B cell (primary cell): ENCODE measurements at regions not wholly inside any gene's neighbourhood (a gene's known extent, or its start where the extent isn't known, plus 50 kb on each side); places are given as distances from the start of the nearest gene placed in this dataset.

Source experiments
- ATAC-seq: fragments of 200-7000 bp; cut with Tn5 transposase; one replicate; pipeline ENCODE4 v1.10.0; 2021; ENCODE audit warnings: low read depth, mild to moderate bottlenecking, moderate number of reproducible peaks, moderate library complexity
- CTCF ChIA-PET: fragments of 350-600 bp; sonication (Branson Sonifier 250); formaldehyde crosslinking; loops from one replicate; lab custom pipeline; 2021; ENCODE audit warnings: antibody characterized with exemption, inconsistent platforms; lab: Charles Lee
- POLR2A ChIA-PET: fragments of 350-600 bp; sonication (Branson Sonifier 250); formaldehyde crosslinking; loops from one replicate; lab custom pipeline; 2021; ENCODE audit warnings: antibody characterized with exemption; lab: Charles Lee
- DNase-seq: peaks from one replicate; pipeline ENCODE4 v3.0.0; 2013
- H2AFZ ChIP-seq: 2 replicates; pipeline ENCODE4 v1.6.1; 2012; ENCODE audit warnings: mild to moderate bottlenecking, low read depth, low read length; ENCODE audit not compliant: insufficient read depth, poor library complexity, severe bottlenecking
- H3K27ac ChIP-seq, 2 donors: 1 replicate in 1 of 2; 2 replicates in 1 of 2; pipeline ENCODE4 v1.5.1; 2012 to 2013; ENCODE audit warnings: low read length in 2 of 2, mild to moderate bottlenecking in 2 of 2, moderate library complexity in 1 of 2
- H3K27me3 ChIP-seq, 4 experiments: fragments of 200-600 bp in 1 of 4; sonication (generic) in 1 of 4; replicated peaks in 1 of 4; 1 replicate in 2 of 4; 2 replicates in 2 of 4; pipeline versions ENCODE4 v1.6.1 to v1.7.0; 2013 to 2016; ENCODE audit warnings: low read length in 3 of 4, mild to moderate bottlenecking in 2 of 4, mixed read lengths in 1 of 4, moderate library complexity in 1 of 4; ENCODE audit not compliant: insufficient read depth in 4 of 4, control insufficient read depth in 3 of 4; ENCODE audit errors: control extremely low read depth in 1 of 4
- H3K36me3 ChIP-seq, 2 experiments: replicated peaks in 1 of 2; 1 replicate in 1 of 2; 2 replicates in 1 of 2; pipeline versions ENCODE4 v1.6.1 to v1.7.1; 2013; ENCODE audit warnings: low read length in 1 of 2; ENCODE audit not compliant: insufficient read depth in 2 of 2, control insufficient read depth in 1 of 2; ENCODE audit errors: control extremely low read depth in 1 of 2, extremely low read depth in 1 of 2
- H3K4me1 ChIP-seq, 2 donors: fragments of 200-600 bp in 1 of 2; sonication (generic) in 1 of 2; 1 replicate in 1 of 2; 2 replicates in 1 of 2; pipeline versions ENCODE4 v1.5.1 to v1.6.1; 2013 to 2017; ENCODE audit warnings: low read length in 2 of 2; ENCODE audit not compliant: control insufficient read depth in 2 of 2, insufficient read depth in 2 of 2
- H3K4me2 ChIP-seq: replicated peaks from 2 replicates; pipeline ENCODE3; 2012; ENCODE audit warnings: mild to moderate bottlenecking, low read depth, low read length; ENCODE audit not compliant: poor library complexity, severe bottlenecking
- H3K4me3 ChIP-seq, 5 experiments: fragments of 200-600 bp in 1 of 5; sonication (generic) in 1 of 5; 1 replicate in 3 of 5; 2 replicates in 2 of 5; pipeline versions ENCODE4 v1.5.1 to v1.7.0; 2011 to 2016; ENCODE audit warnings: low read length in 4 of 5, mild to moderate bottlenecking in 4 of 5, low read depth in 2 of 5, control low read depth in 1 of 5, moderate library complexity in 1 of 5; ENCODE audit not compliant: insufficient read depth in 1 of 5; ENCODE audit errors: control extremely low read depth in 1 of 5, extremely low read depth in 1 of 5
- H3K79me2 ChIP-seq: fragments of 200-600 bp; sonication (generic); one replicate; pipeline ENCODE4 v1.6.0; 2016; ENCODE audit warnings: low read length; ENCODE audit not compliant: control insufficient read depth, insufficient read depth
- H3K9ac ChIP-seq: fragments of 200-600 bp; sonication (generic); 2 replicates; pipeline ENCODE4 v1.6.1; 2017; ENCODE audit warnings: mild to moderate bottlenecking, low read length, moderate library complexity
- H3K9me3 ChIP-seq, 3 donors: one replicate each; pipeline versions ENCODE4 v1.6.1 to v1.7.1; 2013; ENCODE audit warnings: low read length in 2 of 3; ENCODE audit not compliant: control insufficient read depth in 2 of 3, insufficient read depth in 1 of 3; ENCODE audit errors: control extremely low read depth in 1 of 3
- H4K20me1 ChIP-seq: 2 replicates; pipeline ENCODE4 v1.6.0; 2012; ENCODE audit warnings: mild to moderate bottlenecking, low read length; ENCODE audit not compliant: insufficient read depth, control insufficient read depth, poor library complexity, severe bottlenecking
- H3K27ac Mint-ChIP-seq: one replicate; pipeline ENCODE4 v1.8.0; 2021; ENCODE audit warnings: mixed read lengths
- H3K27me3 Mint-ChIP-seq: one replicate; pipeline ENCODE4 v1.8.0; 2021; ENCODE audit warnings: mixed read lengths
- H3K4me1 Mint-ChIP-seq: one replicate; pipeline ENCODE4 v1.8.0; 2021; ENCODE audit warnings: mixed read lengths
- H3K4me3 Mint-ChIP-seq: one replicate; pipeline ENCODE4 v1.8.0; 2021; ENCODE audit warnings: mixed read lengths
- H3K9me3 Mint-ChIP-seq: one replicate; pipeline ENCODE4 v1.8.0; 2022; ENCODE audit warnings: mixed read lengths; ENCODE audit not compliant: insufficient read depth
- EZH2 ChIP-seq: IDR thresholded peaks from 2 replicates; pipeline ENCODE4 v1.6.1; 2012; ENCODE audit warnings: borderline replicate concordance, low read depth, mild to moderate bottlenecking, moderate library complexity, low read length; ENCODE audit not compliant: insufficient read depth, poor library complexity, severe bottlenecking
- WGBS: methylation state at CpG from one replicate; pipeline ENCODE4 v1.1.5; 2013; ENCODE audit warnings: missing lambda C conversion rate; ENCODE audit not compliant: insufficient coverage; 5-methylcytosine and 5-hydroxymethylcytosine counted together
- intact Hi-C: fragments of 100-400 bp; cut with micrococcal nuclease; formaldehyde crosslinking; loops from one replicate; pipeline ENCODE4 v1.10.0; 2022
- TF ChIP-seq, protein P1 (sequence below): fragments of 200-600 bp; IDR thresholded peaks from one replicate; pipeline ENCODE4 v1.8.0; 2022; ENCODE audit warnings: antibody characterized with exemption, mild to moderate bottlenecking

GRCh38 chr16:51271156-51271701 is 120.2 kb upstream of the SALL1 start:
- intact Hi-C loops = no loop called here
- no peak overlapping the region for H3K27ac Mint-ChIP-seq

DNA sequence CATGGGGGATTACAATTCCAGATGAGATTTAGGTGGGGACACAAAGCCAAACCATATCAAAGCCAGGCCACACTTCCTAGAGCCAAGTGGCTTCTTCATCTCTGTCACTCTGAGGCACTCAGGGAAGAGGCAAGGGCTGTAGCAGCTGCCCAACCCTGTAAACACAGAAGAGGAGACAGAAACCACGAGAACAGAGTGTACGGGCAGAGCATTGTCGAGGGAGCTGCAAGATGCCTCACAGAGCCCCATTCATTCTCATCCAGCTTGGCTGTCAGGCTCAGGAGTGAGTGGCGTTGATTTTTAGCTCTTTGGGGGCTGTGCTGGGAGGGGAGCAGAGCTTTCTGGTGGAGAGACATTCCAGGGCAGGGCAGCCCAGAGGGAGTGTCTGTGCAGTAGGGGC is 117.2 kb upstream of the SALL1 start:
- intact Hi-C loops = no loop called here
- H2AFZ ChIP-seq = no peak overlapping the region
- CTCF ChIA-PET = no interaction called here
- no peaks in the 10 kb centered on the region for H4K20me1 ChIP-seq
- no peaks in the 10 kb centered on the region for H3K27me3 ChIP-seq
- H3K36me3 ChIP-seq = no peaks in the 10 kb centered on the region
- H3K9ac ChIP-seq = no peak overlapping the region
- H3K4me1 Mint-ChIP-seq = no peaks in the 10 kb centered on the region
- ATAC-seq = no peak
- POLR2A ChIA-PET = no interaction called here
- no peak overlapping the region for H3K27ac Mint-ChIP-seq
- no peaks in the 10 kb centered on the region for H3K79me2 ChIP-seq
- peaks cover 14% of the 10 kb centered on the region for H3K9me3 Mint-ChIP-seq
- no peak overlapping the region for H3K4me3 ChIP-seq
- no peaks in the 10 kb centered on the region for H3K27me3 Mint-ChIP-seq
- no peak overlapping the region for H3K4me2 ChIP-seq
- 59% methylated on average over 3 of the region's 4 CpGs for WGBS
- no peak overlapping the region for H3K27ac ChIP-seq
- no peak for DNase-seq
- no peak for TF ChIP-seq EZH2
- TF ChIP-seq, protein P1, sequence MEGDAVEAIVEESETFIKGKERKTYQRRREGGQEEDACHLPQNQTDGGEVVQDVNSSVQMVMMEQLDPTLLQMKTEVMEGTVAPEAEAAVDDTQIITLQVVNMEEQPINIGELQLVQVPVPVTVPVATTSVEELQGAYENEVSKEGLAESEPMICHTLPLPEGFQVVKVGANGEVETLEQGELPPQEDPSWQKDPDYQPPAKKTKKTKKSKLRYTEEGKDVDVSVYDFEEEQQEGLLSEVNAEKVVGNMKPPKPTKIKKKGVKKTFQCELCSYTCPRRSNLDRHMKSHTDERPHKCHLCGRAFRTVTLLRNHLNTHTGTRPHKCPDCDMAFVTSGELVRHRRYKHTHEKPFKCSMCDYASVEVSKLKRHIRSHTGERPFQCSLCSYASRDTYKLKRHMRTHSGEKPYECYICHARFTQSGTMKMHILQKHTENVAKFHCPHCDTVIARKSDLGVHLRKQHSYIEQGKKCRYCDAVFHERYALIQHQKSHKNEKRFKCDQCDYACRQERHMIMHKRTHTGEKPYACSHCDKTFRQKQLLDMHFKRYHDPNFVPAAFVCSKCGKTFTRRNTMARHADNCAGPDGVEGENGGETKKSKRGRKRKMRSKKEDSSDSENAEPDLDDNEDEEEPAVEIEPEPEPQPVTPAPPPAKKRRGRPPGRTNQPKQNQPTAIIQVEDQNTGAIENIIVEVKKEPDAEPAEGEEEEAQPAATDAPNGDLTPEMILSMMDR = no peak
- H3K9me3 ChIP-seq = peaks cover 0 to 10% (median 0%) of the 10 kb centered on the region in 3 donors
- no peaks in the 10 kb centered on the region for H3K4me1 ChIP-seq
- H3K4me3 Mint-ChIP-seq = no peak overlapping the region

More at GRCh38 chr16:51271156-51271701, 120.2 kb upstream of the SALL1 start:
- Histone ChIP-seq H3K27ac (no peak overlapping the region), H4K20me1 (no peaks in the 10 kb centered on the region), H3K36me3 (no peaks in the 10 kb centered on the region), H3K4me3 (no peak overlapping the region), H3K4me2 (no peak overlapping the region), H3K9me3 (peaks cover 0 to 17% (median 0%) of the 10 kb centered on the region in 3 donors), H2AFZ (no peak overlapping the region), H3K79me2 (no peaks in the 10 kb centered on the region), H3K4me1 (no peaks in the 10 kb centered on the region), H3K9ac (no peak overlapping the region), H3K27me3 (no peaks in the 10 kb centered on the region)
- ChIA-PET CTCF (no interaction called here), POLR2A (no interaction called here)
- no peak for ATAC-seq
- no peak overlapping the region for H3K4me3 Mint-ChIP-seq
- no peaks in the 10 kb centered on the region for H3K27me3 Mint-ChIP-seq
- no CpG with 5 or more reads among the region's 5 CpGs for WGBS
- peaks cover 7% of the 10 kb centered on the region for H3K9me3 Mint-ChIP-seq
- H3K4me1 Mint-ChIP-seq = no peaks in the 10 kb centered on the region
- DNase-seq = no peak
- TF ChIP-seq EZH2 = no peak
- TF ChIP-seq, protein P1 = no peak
